ENCODE measurements at regions not wholly inside any gene's neighbourhood (a gene's known extent, or its start where the extent isn't known, plus 50 kb on each side); places are given as distances from the start of the nearest gene placed in this dataset.
"Not testable (repeated sequence)": the region's sequence is repeated elsewhere in the genome, so short reads cannot be mapped to it uniquely, and the experiment has no call there.

DNA sequence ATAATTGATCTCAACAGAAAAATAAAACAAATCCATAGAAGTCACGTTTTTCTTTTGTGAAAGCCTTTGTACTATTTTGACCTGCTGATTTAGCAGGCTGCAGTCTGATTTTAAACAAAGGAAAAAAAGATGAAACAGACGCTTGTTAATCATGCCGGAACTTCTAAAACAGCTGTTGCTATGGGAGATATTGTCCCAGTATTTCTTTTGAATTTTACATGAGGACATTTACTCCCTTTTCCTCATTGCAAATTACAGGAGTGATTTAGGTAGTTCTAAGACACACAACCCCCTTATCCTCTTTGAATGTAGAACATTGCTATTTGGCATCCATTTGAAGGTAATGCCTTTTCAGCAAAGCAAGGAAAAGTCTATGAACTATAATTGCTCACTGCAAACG lies 416.1 kb downstream of the BCKDHB start:
- H3F3A ChIP-seq (ENCODE audit: insufficient read depth, low read length): no peaks in the 10 kb centered on the region
- H3K27me3 ChIP-seq (ENCODE audit: insufficient read depth, low read length): no peaks in the 10 kb centered on the region
- TF ChIP-seq, protein P1, sequence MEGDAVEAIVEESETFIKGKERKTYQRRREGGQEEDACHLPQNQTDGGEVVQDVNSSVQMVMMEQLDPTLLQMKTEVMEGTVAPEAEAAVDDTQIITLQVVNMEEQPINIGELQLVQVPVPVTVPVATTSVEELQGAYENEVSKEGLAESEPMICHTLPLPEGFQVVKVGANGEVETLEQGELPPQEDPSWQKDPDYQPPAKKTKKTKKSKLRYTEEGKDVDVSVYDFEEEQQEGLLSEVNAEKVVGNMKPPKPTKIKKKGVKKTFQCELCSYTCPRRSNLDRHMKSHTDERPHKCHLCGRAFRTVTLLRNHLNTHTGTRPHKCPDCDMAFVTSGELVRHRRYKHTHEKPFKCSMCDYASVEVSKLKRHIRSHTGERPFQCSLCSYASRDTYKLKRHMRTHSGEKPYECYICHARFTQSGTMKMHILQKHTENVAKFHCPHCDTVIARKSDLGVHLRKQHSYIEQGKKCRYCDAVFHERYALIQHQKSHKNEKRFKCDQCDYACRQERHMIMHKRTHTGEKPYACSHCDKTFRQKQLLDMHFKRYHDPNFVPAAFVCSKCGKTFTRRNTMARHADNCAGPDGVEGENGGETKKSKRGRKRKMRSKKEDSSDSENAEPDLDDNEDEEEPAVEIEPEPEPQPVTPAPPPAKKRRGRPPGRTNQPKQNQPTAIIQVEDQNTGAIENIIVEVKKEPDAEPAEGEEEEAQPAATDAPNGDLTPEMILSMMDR (IDR thresholded peaks at IDR 0.05; ENCODE audit: low read length): no peak
- TF ChIP-seq EZH2 (IDR thresholded peaks at IDR 0.05; ENCODE audit: borderline replicate concordance, low read length): no peak
- no peaks in the 10 kb centered on the region for H3K9me3 ChIP-seq (ENCODE audit: low read length)
- H3K9me2 ChIP-seq (ENCODE audit: low read depth, low read length): no peaks in the 10 kb centered on the region
- no peaks in the 10 kb centered on the region for H3K36me3 ChIP-seq (ENCODE audit: insufficient read depth, low read length)
- no peak overlapping the region for H3K9ac ChIP-seq (ENCODE audit: low read length)
- no peak overlapping the region for H3K4me2 ChIP-seq (ENCODE audit: low read length)
- no peaks in the 10 kb centered on the region for H3K79me2 ChIP-seq (ENCODE audit: insufficient read depth, low read length)
- H4K20me1 ChIP-seq (ENCODE audit: insufficient read depth, low read length): no peaks in the 10 kb centered on the region
- no peaks in the 10 kb centered on the region for H3K4me1 ChIP-seq (ENCODE audit: insufficient read depth, low read length, severe bottlenecking)
- H3K4me3 ChIP-seq (ENCODE audit: low read depth, low read length, poor library complexity, severe bottlenecking): no peak overlapping the region
- H2AFZ ChIP-seq (ENCODE audit: low read length): no peak overlapping the region
- no peak overlapping the region for H3K27ac ChIP-seq (ENCODE audit: low read depth, low read length, poor library complexity, severe bottlenecking)

DNA sequence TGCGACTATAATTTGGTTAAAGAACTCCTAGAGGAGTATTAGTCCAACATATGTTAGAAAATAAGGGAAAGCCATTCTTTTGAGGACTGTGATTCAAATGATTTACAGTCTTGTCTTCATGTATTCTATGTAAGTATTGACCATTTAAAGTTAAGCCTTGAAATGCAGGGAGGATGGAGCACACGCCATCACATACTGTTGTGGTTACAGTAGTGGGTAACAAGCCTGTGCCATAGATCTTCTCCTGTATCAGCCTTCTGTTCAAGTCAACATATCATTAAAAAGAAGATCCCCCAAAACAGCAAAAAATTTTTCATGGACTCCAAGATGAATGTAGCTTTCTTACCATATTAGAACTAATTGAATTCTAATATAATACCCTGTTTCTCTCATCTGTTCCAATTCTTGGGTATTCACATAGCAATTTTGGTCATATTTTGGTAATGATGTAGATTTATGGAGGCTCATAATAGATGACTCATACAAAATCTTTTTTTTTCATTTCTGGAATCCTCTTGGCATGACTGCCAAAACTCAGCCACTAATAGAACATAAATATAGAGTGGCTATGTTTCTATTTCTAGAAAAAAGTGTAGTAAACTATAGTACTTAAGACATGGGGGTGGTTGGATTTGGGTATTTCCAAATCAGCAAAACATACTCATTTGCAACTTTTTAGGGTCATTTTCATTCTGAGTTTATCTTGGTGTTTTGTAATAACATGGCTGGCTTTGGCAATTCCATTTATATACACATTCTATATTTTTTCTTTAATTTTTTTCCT lies 413.5 kb downstream of the BCKDHB start:
- H3K4me3 ChIP-seq (ENCODE audit: low read depth, low read length, poor library complexity, severe bottlenecking): no peak overlapping the region
- H3K27me3 ChIP-seq (ENCODE audit: insufficient read depth, low read length): no peaks in the 10 kb centered on the region
- H3F3A ChIP-seq (ENCODE audit: insufficient read depth, low read length): no peaks in the 10 kb centered on the region
- no peaks in the 10 kb centered on the region for H3K36me3 ChIP-seq (ENCODE audit: insufficient read depth, low read length)
- no peaks in the 10 kb centered on the region for H3K9me3 ChIP-seq (ENCODE audit: low read length)
- no peak overlapping the region for H3K4me2 ChIP-seq (ENCODE audit: low read length)
- no peak overlapping the region for H3K9ac ChIP-seq (ENCODE audit: low read length)
- H3K27ac ChIP-seq (ENCODE audit: low read depth, low read length, poor library complexity, severe bottlenecking): no peak overlapping the region
- no peak for TF ChIP-seq EZH2 (IDR thresholded peaks at IDR 0.05; ENCODE audit: borderline replicate concordance, low read length)
- TF ChIP-seq, protein P1 (IDR thresholded peaks at IDR 0.05; ENCODE audit: low read length): no peak
- no peaks in the 10 kb centered on the region for H3K79me2 ChIP-seq (ENCODE audit: insufficient read depth, low read length)
- H3K9me2 ChIP-seq (ENCODE audit: low read depth, low read length): no peaks in the 10 kb centered on the region
- no peaks in the 10 kb centered on the region for H4K20me1 ChIP-seq (ENCODE audit: insufficient read depth, low read length)
- no peaks in the 10 kb centered on the region for H3K4me1 ChIP-seq (ENCODE audit: insufficient read depth, low read length, severe bottlenecking)
- no peak overlapping the region for H2AFZ ChIP-seq (ENCODE audit: low read length)

- Histone ChIP-seq H3K27ac (ENCODE audit: low read depth, low read length, poor library complexity, severe bottlenecking) (no peak overlapping the region), H3K27me3 (ENCODE audit: insufficient read depth, low read length) (no peaks in the 10 kb centered on the region), H3K9ac (ENCODE audit: low read length) (no peak overlapping the region), H3K4me1 (ENCODE audit: insufficient read depth, low read length, severe bottlenecking) (no peaks in the 10 kb centered on the region), H3K9me3 (ENCODE audit: low read length) (no peaks in the 10 kb centered on the region), H3F3A (ENCODE audit: insufficient read depth, low read length) (no peaks in the 10 kb centered on the region), H3K9me2 (ENCODE audit: low read depth, low read length) (no peaks in the 10 kb centered on the region), H3K36me3 (ENCODE audit: insufficient read depth, low read length) (no peaks in the 10 kb centered on the region), H3K79me2 (ENCODE audit: insufficient read depth, low read length) (no peaks in the 10 kb centered on the region), H3K4me2 (ENCODE audit: low read length) (no peak overlapping the region), H4K20me1 (ENCODE audit: insufficient read depth, low read length) (no peaks in the 10 kb centered on the region), H2AFZ (ENCODE audit: low read length) (no peak overlapping the region), H3K4me3 (ENCODE audit: low read depth, low read length, poor library complexity, severe bottlenecking) (no peak overlapping the region)
- TF ChIP-seq, protein P1 (IDR thresholded peaks at IDR 0.05; ENCODE audit: low read length): no peak
- TF ChIP-seq EZH2 (IDR thresholded peaks at IDR 0.05; ENCODE audit: borderline replicate concordance, low read length): no peak
Measured at GRCh38 chr6:80517525-80517924, 411.1 kb downstream of the BCKDHB start.

GRCh38 chr6:80510521-80510920 lies 404.1 kb downstream of the BCKDHB start:
- H3K9me3 ChIP-seq (ENCODE audit: low read length); H3K79me2 ChIP-seq (ENCODE audit: insufficient read depth, low read length); H3K27me3 ChIP-seq (ENCODE audit: insufficient read depth, low read length); H3K4me1 ChIP-seq (ENCODE audit: insufficient read depth, low read length, severe bottlenecking); H4K20me1 ChIP-seq (ENCODE audit: insufficient read depth, low read length); H3K9me2 ChIP-seq (ENCODE audit: low read depth, low read length); H2AFZ ChIP-seq (ENCODE audit: low read length); H3K27ac ChIP-seq (ENCODE audit: low read depth, low read length, poor library complexity, severe bottlenecking); H3K4me2 ChIP-seq (ENCODE audit: low read length); H3K4me3 ChIP-seq (ENCODE audit: low read depth, low read length, poor library complexity, severe bottlenecking); H3K36me3 ChIP-seq (ENCODE audit: insufficient read depth, low read length); H3K9ac ChIP-seq (ENCODE audit: low read length); H3F3A ChIP-seq (ENCODE audit: insufficient read depth, low read length): not testable (repeated sequence)

Measured in OCI-LY1 (cell line).